GM23248 (cell line): ENCODE measurements at regions not wholly inside any gene's neighbourhood (a gene's known extent, or its start where the extent isn't known, plus 50 kb on each side); places are given as distances from the start of the nearest gene placed in this dataset.

Experiments
- EZH2 ChIP-seq: fragments of 200-600 bp; sonication (generic); IDR thresholded peaks from 2 replicates; pipeline ENCODE4 v1.6.1; 2018; ENCODE audit warnings: antibody characterized with exemption, mild to moderate bottlenecking; ENCODE audit not compliant: insufficient read depth, poor library complexity, severe bottlenecking
- EZH2phosphoT487 ChIP-seq: fragments of 200-600 bp; sonication (generic); IDR thresholded peaks from 2 replicates; pipeline ENCODE4 v1.6.1; 2018; ENCODE audit warnings: antibody characterized with exemption, moderate library complexity, mild to moderate bottlenecking, low read depth; ENCODE audit not compliant: insufficient read depth

GRCh38 chr1:25167269-25168192 lies 64.8 kb downstream of the SYF2 start:
- TF ChIP-seq EZH2phosphoT487 (no peak), EZH2 (no peak)
